GM12872 (cell line): ENCODE measurements at regions not wholly inside any gene's neighbourhood (a gene's known extent, or its start where the extent isn't known, plus 50 kb on each side); places are given as distances from the start of the nearest gene placed in this dataset.

Source experiments
- TF ChIP-seq, protein P1 (sequence below): IDR thresholded peaks from 3 replicates; pipeline ENCODE4 v1.5.1; 2011; ENCODE audit warnings: low read depth, mild to moderate bottlenecking, low read length, moderate library complexity; ENCODE audit not compliant: insufficient read depth

DNA sequence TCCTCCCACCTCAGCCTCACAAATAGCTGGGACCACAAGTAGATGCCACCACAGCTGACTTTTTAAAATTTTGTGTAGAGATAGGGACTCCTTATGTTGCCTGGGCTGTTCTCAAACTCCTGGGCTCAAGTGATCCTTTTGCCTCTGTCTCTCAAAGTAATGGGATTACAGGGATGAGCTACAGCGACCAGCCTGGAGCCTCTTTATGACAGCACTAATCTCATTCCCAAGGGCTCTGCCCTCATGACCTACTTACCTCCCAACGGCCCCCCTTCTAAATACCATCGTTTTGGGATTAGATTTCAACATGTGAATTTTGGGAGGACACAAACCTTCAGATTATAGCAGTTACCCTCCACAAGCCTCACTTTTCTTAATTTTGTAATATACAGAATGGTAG is 150.6 kb upstream of the FUT8 start:
- TF ChIP-seq, protein P1, sequence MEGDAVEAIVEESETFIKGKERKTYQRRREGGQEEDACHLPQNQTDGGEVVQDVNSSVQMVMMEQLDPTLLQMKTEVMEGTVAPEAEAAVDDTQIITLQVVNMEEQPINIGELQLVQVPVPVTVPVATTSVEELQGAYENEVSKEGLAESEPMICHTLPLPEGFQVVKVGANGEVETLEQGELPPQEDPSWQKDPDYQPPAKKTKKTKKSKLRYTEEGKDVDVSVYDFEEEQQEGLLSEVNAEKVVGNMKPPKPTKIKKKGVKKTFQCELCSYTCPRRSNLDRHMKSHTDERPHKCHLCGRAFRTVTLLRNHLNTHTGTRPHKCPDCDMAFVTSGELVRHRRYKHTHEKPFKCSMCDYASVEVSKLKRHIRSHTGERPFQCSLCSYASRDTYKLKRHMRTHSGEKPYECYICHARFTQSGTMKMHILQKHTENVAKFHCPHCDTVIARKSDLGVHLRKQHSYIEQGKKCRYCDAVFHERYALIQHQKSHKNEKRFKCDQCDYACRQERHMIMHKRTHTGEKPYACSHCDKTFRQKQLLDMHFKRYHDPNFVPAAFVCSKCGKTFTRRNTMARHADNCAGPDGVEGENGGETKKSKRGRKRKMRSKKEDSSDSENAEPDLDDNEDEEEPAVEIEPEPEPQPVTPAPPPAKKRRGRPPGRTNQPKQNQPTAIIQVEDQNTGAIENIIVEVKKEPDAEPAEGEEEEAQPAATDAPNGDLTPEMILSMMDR = no peak

DNA sequence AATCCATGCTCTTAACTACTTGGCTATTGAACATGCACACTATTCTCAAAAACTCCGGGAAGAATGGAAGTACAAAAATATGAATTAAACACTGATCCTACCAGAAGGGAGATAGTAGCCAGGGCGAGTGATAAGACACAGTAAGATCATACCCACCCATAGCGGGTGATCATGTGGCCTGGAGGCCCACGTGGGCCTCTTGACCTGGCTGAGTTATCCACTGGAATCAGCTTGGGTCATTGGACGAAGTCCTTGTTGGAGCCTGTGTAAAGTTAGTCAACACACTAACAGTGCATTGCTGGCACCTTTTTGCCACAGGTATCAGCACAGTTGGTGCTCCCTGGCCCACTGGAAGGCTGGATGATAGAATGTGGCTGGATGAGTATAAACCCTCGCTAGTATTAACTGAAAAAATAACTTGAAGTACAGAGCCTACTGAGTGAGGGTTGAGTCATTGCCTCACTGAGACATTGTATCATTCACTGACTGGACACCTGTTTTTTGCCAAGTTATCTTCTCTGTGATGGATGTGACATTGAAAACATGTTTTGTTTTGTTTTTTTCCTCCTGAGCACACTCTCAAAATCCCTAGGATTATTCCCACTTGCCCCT is 149.2 kb upstream of the FUT8 start:
- TF ChIP-seq, protein P1 = no peak

DNA sequence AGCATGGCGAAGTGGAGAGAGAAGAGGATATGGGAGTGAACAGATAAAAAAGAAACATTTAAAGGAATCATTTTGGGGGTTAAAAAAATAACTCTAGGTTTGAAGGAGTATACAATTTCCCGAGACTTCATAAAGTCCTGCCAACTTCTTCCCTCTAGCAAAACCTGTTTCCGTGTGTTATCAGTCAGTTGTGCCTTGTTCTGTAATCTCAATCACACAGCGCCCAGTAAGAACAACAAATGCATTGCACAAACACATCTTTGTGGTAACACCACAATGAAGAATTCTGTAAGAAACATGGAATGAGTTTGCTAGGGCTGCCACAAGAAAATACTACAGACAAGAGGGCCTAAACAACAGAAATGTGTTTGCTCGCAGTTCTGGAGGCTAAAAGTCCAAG is 144.7 kb upstream of the FUT8 start:
- TF ChIP-seq, protein P1 = no peak

DNA sequence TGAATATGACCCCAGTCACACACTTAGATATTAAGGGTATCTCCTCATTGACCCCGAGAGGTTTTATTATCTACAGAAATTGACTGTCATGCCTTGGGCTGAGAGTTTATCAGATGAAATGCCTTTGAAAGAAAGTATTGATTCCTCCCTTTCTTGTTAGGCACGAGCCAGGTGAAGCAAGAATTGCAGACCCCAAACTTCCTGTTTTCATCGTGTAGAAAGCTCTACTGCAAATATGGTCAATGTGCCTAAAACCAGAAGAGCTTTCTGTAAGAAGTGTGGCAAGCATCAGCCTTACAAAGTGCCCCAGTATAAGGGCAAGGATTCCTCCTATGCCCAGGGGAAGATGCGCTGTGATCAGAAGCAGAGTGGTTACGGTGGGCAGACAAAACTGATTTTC is 143.9 kb upstream of the FUT8 start:
- TF ChIP-seq, protein P1 = no peak

DNA sequence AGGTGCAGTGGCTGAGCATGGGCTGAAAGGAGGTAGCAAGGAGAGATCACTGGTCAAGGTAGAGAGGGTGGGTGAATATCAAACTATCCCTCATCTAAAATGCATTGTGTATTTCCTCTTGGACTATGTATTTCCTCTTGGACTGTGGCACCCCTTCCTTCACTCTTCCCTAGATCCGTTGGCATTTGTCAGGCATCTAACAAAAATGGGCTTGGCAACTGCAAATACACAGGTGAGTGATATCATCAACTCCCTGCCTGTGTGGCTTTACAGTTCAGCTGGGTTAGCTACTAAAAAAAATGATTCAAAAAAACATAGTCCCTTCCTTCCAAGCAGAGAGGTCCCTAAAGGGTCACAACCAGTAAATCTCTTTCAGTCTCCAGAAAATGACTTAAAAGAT is 142.8 kb upstream of the FUT8 start:
- TF ChIP-seq, protein P1 = no peak

DNA sequence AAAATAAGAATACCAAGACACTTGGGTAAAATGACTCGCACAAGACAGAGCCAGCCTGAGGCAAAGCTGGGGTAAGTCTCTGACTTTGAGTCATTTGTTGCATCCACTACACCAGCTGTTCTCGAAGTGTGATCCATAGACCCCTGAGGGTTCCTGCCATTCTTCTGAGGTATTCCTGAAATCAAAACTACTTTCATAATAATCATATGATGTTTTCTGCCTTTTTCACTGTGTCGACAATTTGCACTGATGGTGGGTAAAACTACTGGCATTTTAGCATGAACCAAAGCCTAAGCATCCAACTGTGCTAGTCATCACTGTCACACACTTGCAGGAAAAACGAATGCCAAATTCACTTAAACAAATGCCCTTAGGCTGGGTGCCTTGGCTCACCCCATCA is 135.5 kb upstream of the FUT8 start:
- TF ChIP-seq, protein P1 = no peak

DNA sequence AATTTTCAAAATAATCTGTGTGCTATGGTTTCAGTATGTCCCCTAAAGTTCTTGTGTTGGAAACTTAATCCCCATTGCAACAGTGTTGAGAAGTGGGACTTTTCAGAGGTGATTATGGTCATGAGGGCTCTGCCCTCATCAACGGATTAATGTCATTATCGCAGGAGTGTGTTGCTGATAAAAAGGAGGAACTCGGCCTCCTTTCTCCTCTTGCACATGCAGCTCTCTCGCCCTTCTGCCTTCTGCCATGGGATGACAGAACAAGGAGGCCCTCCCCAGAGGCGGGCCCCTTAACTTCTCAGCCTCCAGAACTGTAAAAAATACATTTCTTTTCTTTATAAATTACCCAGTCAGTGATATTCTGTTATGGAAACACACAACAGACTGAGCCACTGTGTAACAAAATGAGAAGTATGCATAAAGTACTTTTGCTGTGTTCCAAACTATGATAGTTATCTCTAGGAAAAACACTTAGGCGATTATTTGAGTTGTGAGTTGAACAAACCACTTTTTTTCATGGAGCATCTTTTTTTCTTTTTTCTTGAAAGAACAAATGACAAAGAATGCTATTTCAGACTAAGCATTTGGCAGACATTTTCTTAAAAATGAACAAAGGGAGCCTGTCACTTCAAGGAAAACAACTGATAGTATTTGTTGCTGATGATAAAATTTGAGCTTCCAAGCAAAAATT is 134.8 kb upstream of the FUT8 start:
- TF ChIP-seq, protein P1 = no peak
